ENCODE measurements at regions not wholly inside any gene's neighbourhood (a gene's known extent, or its start where the extent isn't known, plus 50 kb on each side); places are given as distances from the start of the nearest gene placed in this dataset.
A peak's percentile ranks its signal among the peaks of the same experiment; 100 is the strongest.

- peak; percentile 63 for DNase-seq
Observed at GRCh38 chr7:36010656-36011587, 142.1 kb upstream of the EEPD1 start.

- DNase-seq: no peak
Observed at GRCh38 chr7:36011588-36011965, 141.5 kb upstream of the EEPD1 start.

- DNase-seq: no peak
Observed at GRCh38 chr7:36013246-36014014, 139.6 kb upstream of the EEPD1 start.

- DNase-seq: no peak
Observed at GRCh38 chr7:36014961-36015360, 138.1 kb upstream of the EEPD1 start.

- DNase-seq: no peak
Observed at GRCh38 chr7:36015733-36016132, 137.3 kb upstream of the EEPD1 start.

GRCh38 chr7:36016648-36017047 lies 136.4 kb upstream of the EEPD1 start:
- DNase-seq: no peak

GRCh38 chr7:36017111-36017510 lies 135.9 kb upstream of the EEPD1 start:
- no peak for DNase-seq

GRCh38 chr7:36018816-36019484 lies 134.1 kb upstream of the EEPD1 start:
- DNase-seq: no peak

- DNase-seq: no peak
Observed at GRCh38 chr7:36019538-36019937, 133.5 kb upstream of the EEPD1 start.

GRCh38 chr7:36019980-36020379 lies 133.1 kb upstream of the EEPD1 start:
- DNase-seq: no peak

- no peak for DNase-seq
Observed at GRCh38 chr7:36021367-36021766, 131.7 kb upstream of the EEPD1 start.

GRCh38 chr7:36021917-36022550 lies 131.0 kb upstream of the EEPD1 start:
- DNase-seq: no peak

GRCh38 chr7:36023033-36023560 lies 130.0 kb upstream of the EEPD1 start:
- DNase-seq: no peak

GRCh38 chr7:36025190-36025589 lies 127.9 kb upstream of the EEPD1 start:
- DNase-seq: no peak

GRCh38 chr7:36029311-36029710 lies 123.7 kb upstream of the EEPD1 start:
- DNase-seq: no peak

GRCh38 chr7:36029853-36030515 lies 123.1 kb upstream of the EEPD1 start:
- DNase-seq: peak; percentile 68

GRCh38 chr7:36032361-36032818 lies 120.7 kb upstream of the EEPD1 start:
- no peak for DNase-seq

- DNase-seq: no peak
Observed at GRCh38 chr7:36034020-36034419, 119.0 kb upstream of the EEPD1 start.

GRCh38 chr7:36035186-36035585 lies 117.9 kb upstream of the EEPD1 start:
- no peak for DNase-seq

GRCh38 chr7:36036590-36036989 lies 116.5 kb upstream of the EEPD1 start:
- DNase-seq: no peak

- DNase-seq: peak; percentile 85
Observed at GRCh38 chr7:36037121-36037662, 115.9 kb upstream of the EEPD1 start.

Data from tongue (tissue), 1 donor.